DMS53 treated with DMSO at 0.1 percent for 48 hours (cell line): ENCODE measurements at regions not wholly inside any gene's neighbourhood (a gene's known extent, or its start where the extent isn't known, plus 50 kb on each side); places are given as distances from the start of the nearest gene placed in this dataset.

Source experiments
- DNase-seq: peaks from one replicate; lab custom pipeline; 2025; ENCODE audit not compliant: unreplicated experiment; lab: John Stamatoyannopoulos, UW

GRCh38 chr4:45102716-45103115, 376.4 kb upstream of the GNPDA2 start:
- no peak for DNase-seq

GRCh38 chr4:45100956-45101818, 374.8 kb upstream of the GNPDA2 start:
- no peak for DNase-seq

GRCh38 chr4:45099471-45099870, 373.1 kb upstream of the GNPDA2 start:
- no peak for DNase-seq

GRCh38 chr4:45094684-45095083, 368.3 kb upstream of the GNPDA2 start:
- no peak for DNase-seq

- no peak for DNase-seq
Measured at GRCh38 chr4:45082101-45082500, 355.7 kb upstream of the GNPDA2 start.

- no peak for DNase-seq
Measured at GRCh38 chr4:45079616-45080015, 353.3 kb upstream of the GNPDA2 start.

GRCh38 chr4:45078201-45078600, 351.8 kb upstream of the GNPDA2 start:
- DNase-seq: no peak

GRCh38 chr4:45072981-45073380, 346.6 kb upstream of the GNPDA2 start:
- DNase-seq: no peak

GRCh38 chr4:45064741-45065140, 338.4 kb upstream of the GNPDA2 start:
- no peak for DNase-seq

GRCh38 chr4:45063696-45064095, 337.3 kb upstream of the GNPDA2 start:
- no peak for DNase-seq

GRCh38 chr4:45062935-45063545, 336.7 kb upstream of the GNPDA2 start:
- DNase-seq: no peak

- no peak for DNase-seq
Measured at GRCh38 chr4:45043911-45044310, 317.6 kb upstream of the GNPDA2 start.

GRCh38 chr4:45036677-45037076, 310.3 kb upstream of the GNPDA2 start:
- DNase-seq: peak; percentile 95

GRCh38 chr4:45033676-45034419, 307.5 kb upstream of the GNPDA2 start:
- no peak for DNase-seq

- no peak for DNase-seq
Measured at GRCh38 chr4:45030059-45030458, 303.7 kb upstream of the GNPDA2 start.

- no peak for DNase-seq
Measured at GRCh38 chr4:45007508-45007907, 281.2 kb upstream of the GNPDA2 start.

GRCh38 chr4:45006078-45006477, 279.7 kb upstream of the GNPDA2 start:
- DNase-seq: no peak

GRCh38 chr4:45004847-45005565, 278.6 kb upstream of the GNPDA2 start:
- DNase-seq: no peak

GRCh38 chr4:45004326-45004725, 278.0 kb upstream of the GNPDA2 start:
- no peak for DNase-seq

- DNase-seq: no peak
Measured at GRCh38 chr4:44996276-44996845, 270.0 kb upstream of the GNPDA2 start.

GRCh38 chr4:44988011-44988410, 261.7 kb upstream of the GNPDA2 start:
- DNase-seq: no peak
